Heart right ventricle (tissue), 16 donors: ENCODE measurements at regions not wholly inside any gene's neighbourhood (a gene's known extent, or its start where the extent isn't known, plus 50 kb on each side); places are given as distances from the start of the nearest gene placed in this dataset.
"Not testable (repeated sequence)": the region's sequence is repeated elsewhere in the genome, so short reads cannot be mapped to it uniquely, and the experiment has no call there.

Experiments
- ATAC-seq, 8 donors: fragments of 200-7000 bp; cut with Tn5 transposase; one replicate each; pipeline ENCODE4 v1.9.1; 2020; ENCODE audit warnings: mild to moderate bottlenecking in 8 of 8, moderate library complexity in 8 of 8, moderate number of reproducible peaks in 1 of 8
- DNase-seq, 2 donors: peaks; one replicate each; pipeline ENCODE4 v3.0.0-alpha.2; 2020
- H3K27ac ChIP-seq, 10 donors: fragments of 200-600 bp; sonication (generic) in 2 of 10; one replicate each; pipeline versions ENCODE4 v1.5.0 to v1.8.0; 2020 to 2022; ENCODE audit warnings: mild to moderate bottlenecking in 3 of 10
- H3K27me3 ChIP-seq, 7 donors: fragments of 200-600 bp; one replicate each; pipeline ENCODE4 v1.8.0; 2021 to 2022; ENCODE audit warnings: mild to moderate bottlenecking in 2 of 7
- H3K36me3 ChIP-seq, 9 donors: fragments of 200-600 bp; sonication (generic) in 1 of 9; one replicate each; pipeline versions ENCODE4 v1.5.0 to v1.8.0; 2020 to 2022; ENCODE audit warnings: mild to moderate bottlenecking in 2 of 9
- H3K4me1 ChIP-seq, 9 donors: fragments of 200-600 bp; sonication (generic) in 1 of 9; one replicate each; pipeline versions ENCODE4 v1.5.0 to v1.8.0; 2020 to 2022; ENCODE audit warnings: mild to moderate bottlenecking in 4 of 9
- H3K4me3 ChIP-seq, 10 donors: fragments of 200-600 bp; sonication (generic) in 2 of 10; one replicate each; pipeline versions ENCODE4 v1.5.0 to v1.8.0; 2020 to 2022; ENCODE audit warnings: mild to moderate bottlenecking in 7 of 10, moderate library complexity in 2 of 10
- H3K9me3 ChIP-seq, 11 donors: fragments of 200-600 bp in 10 of 11; sonication (generic) in 2 of 11; one replicate each; pipeline versions ENCODE4 v1.5.0 to v1.8.0; 2013 to 2022; ENCODE audit warnings: mild to moderate bottlenecking in 2 of 11, control low read depth in 1 of 11, moderate library complexity in 1 of 11
- CTCF ChIP-seq, 9 donors: fragments of 200-600 bp; sonication (generic) in 2 of 9; IDR thresholded peaks; one replicate each; pipeline versions ENCODE4 v1.5.0 to v1.8.0; 2021 to 2022; ENCODE audit warnings: antibody characterized with exemption in 9 of 9, mild to moderate bottlenecking in 5 of 9, moderate library complexity in 1 of 9
- WGBS, 2 donors: extraction: QIAGEN DNeasy Blood & Tissue Kit; methylation state at CpG; one replicate each; pipeline ENCODE4 v1.1.7; 2013; ENCODE audit warnings: inconsistent platforms in 1 of 2; 5-methylcytosine and 5-hydroxymethylcytosine counted together
- intact Hi-C, 10 donors: fragments of 100-400 bp; cut with DNase I; formaldehyde crosslinking; loops; one replicate each; pipeline versions ENCODE4 v1.11.1 to v1.14.2; 2022
- donor health status: Arrhythmogenic right ventricular cardiomyopathy.
- donor health status: ischemic (EF 13 %, LVEDD 7.1; RV severe dilation, severe dysfunction).
- donor health status: healthy with polysubstance abuse.
- donor health status: DM: no; HTN: yes; CAD: no.
- donor health status: DM: no; HTN: no; CAD: no.
- donor health status: ischemic (EF 25% LVEDD 6.9; RV normal size, moderate dysfunction).
- donor health status: ischemic (EF 25% LVEDD 5.7; RV mildly dilated, moderate dysfunction).
- donor health status: healthy.
- donor health status: DM: yes; HTN: yes; CAD: no.
- donor health status: Ischemic cardiomyopathy.
- donor health status: ischemic (EF 35%, LVEDD 5.7; RV mildly dilated, moderate dysfunction).
- donor health status: nonischemic (EF 11% LVEDD 7.7; RV severe dilation, severe dysfunction).
- donor health status: DM: yes; HTN: yes; CAD: no.
- donor health status: PGD.
- donor health status: ischemic (EF 29% LVEDD 5.4; RV normal size, mild dysfunction).
- donor health status: nonischemic (EF 23%, LVEDD 6.1; RV moderate dilation, normal function).

- WGBS, 2 donors = 18% methylated on average over 19 of the region's 19 CpGs
- Histone ChIP-seq H3K27ac (no peak overlapping the region), H3K36me3 (no peaks in the 10 kb centered on the region), H3K27me3 (peaks cover 21 to 89% (median 74%) of the 10 kb centered on the region in 7 donors), H3K4me3 (no peak overlapping the region), H3K9me3 (no peaks in the 10 kb centered on the region), H3K4me1 (peaks cover 0 to 10% (median 6%) of the 10 kb centered on the region in 9 donors)
- ATAC-seq (peak in 2 of 8 donors; percentile 41 to 45), DNase-seq (no peak)
- no peak for TF ChIP-seq CTCF (IDR thresholded peaks at IDR 0.05)
- intact Hi-C loops = loop anchor here in 5 of 10 donors (2.0 to 5.0 kb wide), 3 partner anchors 127 to 132 kb away; no protein-coding TSS in a partner anchor
Observed at GRCh38 chr15:83379579-83379959, 67.6 kb upstream of the SH3GL3 start.

- peaks cover 21 to 84% (median 69%) of the 10 kb centered on the region in 7 donors for H3K27me3 ChIP-seq
- 35 to 36% methylated on average over 2 of the region's 2 CpGs for WGBS, 2 donors
- no peak overlapping the region for H3K4me3 ChIP-seq
- H3K4me1 ChIP-seq = peaks cover 0 to 10% (median 6%) of the 10 kb centered on the region in 9 donors
- no peak for TF ChIP-seq CTCF (IDR thresholded peaks at IDR 0.05)
- no peak for ATAC-seq
- intact Hi-C loops = loop anchor here in 5 of 10 donors (1.0 to 2.0 kb wide), 3 partner anchors 131 to 133 kb away; no protein-coding TSS in a partner anchor
- H3K9me3 ChIP-seq = no peaks in the 10 kb centered on the region
- no peak overlapping the region for H3K27ac ChIP-seq
- DNase-seq = no peak
- no peaks in the 10 kb centered on the region for H3K36me3 ChIP-seq
Observed at GRCh38 chr15:83380059-83380458, 67.1 kb upstream of the SH3GL3 start.

GRCh38 chr15:83380682-83381081 lies 66.5 kb upstream of the SH3GL3 start:
- DNase-seq (peak; percentile 31 to 32), ATAC-seq (peak; percentile 62 to 83 (median 72))
- WGBS, 2 donors = 24 to 32% methylated on average over 4 of the region's 4 CpGs

GRCh38 chr15:83383608-83384139 lies 63.5 kb upstream of the SH3GL3 start:
- H3K9me3 ChIP-seq, intact Hi-C loops, H3K4me3 ChIP-seq, H3K4me1 ChIP-seq, H3K27ac ChIP-seq, DNase-seq, ATAC-seq, H3K36me3 ChIP-seq: not testable (repeated sequence)
- WGBS, 2 donors = 85 to 87% methylated on average over 28 of the region's 36 CpGs
- peaks cover 12 to 48% (median 33%) of the 10 kb centered on the region in 7 donors for H3K27me3 ChIP-seq

More at GRCh38 chr15:83380682-83381081, 66.5 kb upstream of the SH3GL3 start:
- H3K27me3 ChIP-seq = peaks cover 18 to 78% (median 63%) of the 10 kb centered on the region in 7 donors
- peaks cover 0 to 10% (median 6%) of the 10 kb centered on the region in 9 donors for H3K4me1 ChIP-seq
- peak in 8 of 9 donors; percentile 7 to 61 (median 50) for TF ChIP-seq CTCF (IDR thresholded peaks at IDR 0.05)
- H3K27ac ChIP-seq = no peak overlapping the region
- H3K4me3 ChIP-seq = no peak overlapping the region
- H3K9me3 ChIP-seq = no peaks in the 10 kb centered on the region
- no peaks in the 10 kb centered on the region for H3K36me3 ChIP-seq
- intact Hi-C loops = loop anchor here in 5 of 10 donors (1.0 to 2.0 kb wide), 3 partner anchors 132 to 134 kb away; no protein-coding TSS in a partner anchor

GRCh38 chr15:83396101-83396500 lies 51.0 kb upstream of the SH3GL3 start:
- no peak for TF ChIP-seq CTCF (IDR thresholded peaks at IDR 0.05)
- Histone ChIP-seq H3K9me3 (no peaks in the 10 kb centered on the region), H3K4me3 (no peak overlapping the region), H3K27me3 (peaks cover 0 to 62% (median 34%) of the 10 kb centered on the region in 7 donors), H3K36me3 (no peaks in the 10 kb centered on the region), H3K4me1 (peaks cover 0 to 6% (median 3%) of the 10 kb centered on the region in 9 donors), H3K27ac (no peak overlapping the region)
- 3 to 4% methylated on average over 6 of the region's 6 CpGs for WGBS, 2 donors
- intact Hi-C loops = no loop called here
- DNase-seq (no peak), ATAC-seq (no peak)
